ENCODE measurements at regions not wholly inside any gene's neighbourhood (a gene's known extent, or its start where the extent isn't known, plus 50 kb on each side); places are given as distances from the start of the nearest gene placed in this dataset.
"Not testable (repeated sequence)": the region's sequence is repeated elsewhere in the genome, so short reads cannot be mapped to it uniquely, and the experiment has no call there.

DNA sequence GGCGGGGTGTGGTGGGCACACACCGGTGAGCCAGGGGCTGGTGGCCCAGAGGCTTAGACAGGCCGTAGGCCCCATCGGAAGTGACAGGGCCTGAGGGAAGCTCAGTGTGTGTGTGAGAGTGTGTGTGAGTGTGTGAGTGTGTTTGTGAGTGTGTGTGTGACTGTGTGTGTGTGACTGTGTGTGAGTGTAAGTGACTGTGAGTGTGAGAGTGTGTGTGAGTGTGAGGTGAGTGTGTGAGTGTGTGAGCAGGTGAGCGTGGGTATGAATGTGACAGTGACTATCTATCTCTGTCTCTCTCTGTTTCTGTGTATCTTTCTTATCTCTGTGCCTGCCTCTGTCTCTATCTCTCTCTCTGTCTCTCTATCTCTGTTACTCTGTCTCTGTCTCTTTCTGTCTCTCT is 171.6 kb downstream of the TMEM121 start:
- H3K9me3 ChIP-seq (ENCODE audit: control insufficient read depth, low read depth, low read length): peaks cover 27% of the 10 kb centered on the region
- H3K4me1 ChIP-seq (ENCODE audit: control insufficient read depth, insufficient read depth, low read length); H3K36me3 ChIP-seq (ENCODE audit: control insufficient read depth, insufficient read depth, low read length); DNase-seq; H3K27me3 ChIP-seq (ENCODE audit: control insufficient read depth, insufficient read depth, low read length); H3K27ac ChIP-seq (ENCODE audit: low read length); H3K4me3 ChIP-seq (ENCODE audit: low read length): not testable (repeated sequence)
- no CpG with 5 or more reads among the region's 5 CpGs for WGBS (ENCODE audit: insufficient coverage, low lambda C conversion rate)

DNA sequence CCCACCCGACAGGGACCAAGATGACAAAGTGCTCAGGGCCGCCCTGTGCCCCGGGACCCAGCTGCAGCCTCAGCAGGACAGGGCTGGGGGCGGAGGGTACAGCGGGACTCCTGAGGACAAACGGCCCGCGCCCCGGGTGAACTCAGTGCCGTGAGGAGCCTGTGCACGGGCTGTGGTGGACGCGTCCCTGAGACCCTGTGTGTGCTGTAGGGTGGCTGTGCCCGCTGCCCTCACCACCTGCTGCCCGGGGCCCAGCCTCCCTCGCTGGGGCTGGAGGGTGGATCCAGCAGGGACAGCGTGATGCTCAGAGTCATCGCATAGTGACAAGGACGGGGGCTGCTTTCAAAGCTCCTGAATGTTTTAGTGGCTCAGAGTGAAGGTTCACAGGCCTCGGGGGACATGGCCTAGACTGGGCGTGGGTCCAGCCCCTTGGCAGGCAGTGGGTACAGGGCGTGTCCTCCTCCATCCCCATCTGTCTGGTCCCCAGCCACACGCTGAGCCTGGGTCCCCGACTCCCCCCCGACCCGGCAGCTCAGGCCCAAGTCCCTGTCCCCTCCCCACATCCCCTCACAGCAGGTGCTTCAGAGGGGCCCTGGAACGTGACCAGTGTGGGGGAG is 172.7 kb downstream of the TMEM121 start:
- not testable (repeated sequence) for H3K27me3 ChIP-seq (ENCODE audit: control insufficient read depth, insufficient read depth, low read length); H3K4me3 ChIP-seq (ENCODE audit: low read length); H3K4me1 ChIP-seq (ENCODE audit: control insufficient read depth, insufficient read depth, low read length); DNase-seq; H3K27ac ChIP-seq (ENCODE audit: low read length); H3K36me3 ChIP-seq (ENCODE audit: control insufficient read depth, insufficient read depth, low read length)
- WGBS (ENCODE audit: insufficient coverage, low lambda C conversion rate): no CpG with 5 or more reads among the region's 27 CpGs
- peaks cover 23% of the 10 kb centered on the region for H3K9me3 ChIP-seq (ENCODE audit: control insufficient read depth, low read depth, low read length)

GRCh38 chr14:105699706-105700105 is 173.3 kb downstream of the TMEM121 start:
- no CpG with 5 or more reads among the region's 9 CpGs for WGBS (ENCODE audit: insufficient coverage, low lambda C conversion rate)

GRCh38 chr14:105700146-105700545 is 173.8 kb downstream of the TMEM121 start:
- 60% methylated on average over 1 of the region's 13 CpGs for WGBS (ENCODE audit: insufficient coverage, low lambda C conversion rate)
- H3K27ac ChIP-seq (ENCODE audit: low read length); H3K36me3 ChIP-seq (ENCODE audit: control insufficient read depth, insufficient read depth, low read length): not testable (repeated sequence)

More at GRCh38 chr14:105699706-105700105, 173.3 kb downstream of the TMEM121 start:
- H3K36me3 ChIP-seq (ENCODE audit: control insufficient read depth, insufficient read depth, low read length); H3K4me3 ChIP-seq (ENCODE audit: low read length); H3K27me3 ChIP-seq (ENCODE audit: control insufficient read depth, insufficient read depth, low read length); DNase-seq; H3K4me1 ChIP-seq (ENCODE audit: control insufficient read depth, insufficient read depth, low read length); H3K27ac ChIP-seq (ENCODE audit: low read length): not testable (repeated sequence)
- peaks cover 16% of the 10 kb centered on the region for H3K9me3 ChIP-seq (ENCODE audit: control insufficient read depth, low read depth, low read length)

GRCh38 chr14:105700622-105701288 is 174.4 kb downstream of the TMEM121 start:
- H3K27me3 ChIP-seq (ENCODE audit: control insufficient read depth, insufficient read depth, low read length): no peaks in the 10 kb centered on the region
- H3K36me3 ChIP-seq (ENCODE audit: control insufficient read depth, insufficient read depth, low read length): no peaks in the 10 kb centered on the region
- no peaks in the 10 kb centered on the region for H3K4me1 ChIP-seq (ENCODE audit: control insufficient read depth, insufficient read depth, low read length)
- no peak overlapping the region for H3K4me3 ChIP-seq (ENCODE audit: low read length)
- no peak overlapping the region for H3K27ac ChIP-seq (ENCODE audit: low read length)
- DNase-seq: no peak
- H3K9me3 ChIP-seq (ENCODE audit: control insufficient read depth, low read depth, low read length): peaks cover 11% of the 10 kb centered on the region
- 38% methylated on average over 2 of the region's 7 CpGs for WGBS (ENCODE audit: insufficient coverage, low lambda C conversion rate)

More at GRCh38 chr14:105700146-105700545, 173.8 kb downstream of the TMEM121 start:
- H3K4me3 ChIP-seq (ENCODE audit: low read length); DNase-seq; H3K4me1 ChIP-seq (ENCODE audit: control insufficient read depth, insufficient read depth, low read length); H3K27me3 ChIP-seq (ENCODE audit: control insufficient read depth, insufficient read depth, low read length): not testable (repeated sequence)
- peaks cover 12% of the 10 kb centered on the region for H3K9me3 ChIP-seq (ENCODE audit: control insufficient read depth, low read depth, low read length)

- WGBS (ENCODE audit: insufficient coverage, low lambda C conversion rate): no CpG with 5 or more reads among the region's 4 CpGs
Measured at GRCh38 chr14:105701456-105702274, 175.3 kb downstream of the TMEM121 start.

GRCh38 chr14:105702275-105702817 is 176.0 kb downstream of the TMEM121 start:
- no peaks in the 10 kb centered on the region for H3K27me3 ChIP-seq (ENCODE audit: control insufficient read depth, insufficient read depth, low read length)
- no peak overlapping the region for H3K27ac ChIP-seq (ENCODE audit: low read length)
- H3K4me1 ChIP-seq (ENCODE audit: control insufficient read depth, insufficient read depth, low read length): no peaks in the 10 kb centered on the region
- no peak for DNase-seq
- no peak overlapping the region for H3K4me3 ChIP-seq (ENCODE audit: low read length)
- no peaks in the 10 kb centered on the region for H3K36me3 ChIP-seq (ENCODE audit: control insufficient read depth, insufficient read depth, low read length)
- no CpG with 5 or more reads among the region's 2 CpGs for WGBS (ENCODE audit: insufficient coverage, low lambda C conversion rate)
- peaks cover 21% of the 10 kb centered on the region for H3K9me3 ChIP-seq (ENCODE audit: control insufficient read depth, low read depth, low read length)

More at GRCh38 chr14:105701456-105702274, 175.3 kb downstream of the TMEM121 start:
- Histone ChIP-seq H3K36me3 (ENCODE audit: control insufficient read depth, insufficient read depth, low read length) (no peaks in the 10 kb centered on the region), H3K27me3 (ENCODE audit: control insufficient read depth, insufficient read depth, low read length) (no peaks in the 10 kb centered on the region), H3K9me3 (ENCODE audit: control insufficient read depth, low read depth, low read length) (peaks cover 17% of the 10 kb centered on the region), H3K4me3 (ENCODE audit: low read length) (no peak overlapping the region), H3K4me1 (ENCODE audit: control insufficient read depth, insufficient read depth, low read length) (no peaks in the 10 kb centered on the region), H3K27ac (ENCODE audit: low read length) (no peak overlapping the region)
- no peak for DNase-seq

DNA sequence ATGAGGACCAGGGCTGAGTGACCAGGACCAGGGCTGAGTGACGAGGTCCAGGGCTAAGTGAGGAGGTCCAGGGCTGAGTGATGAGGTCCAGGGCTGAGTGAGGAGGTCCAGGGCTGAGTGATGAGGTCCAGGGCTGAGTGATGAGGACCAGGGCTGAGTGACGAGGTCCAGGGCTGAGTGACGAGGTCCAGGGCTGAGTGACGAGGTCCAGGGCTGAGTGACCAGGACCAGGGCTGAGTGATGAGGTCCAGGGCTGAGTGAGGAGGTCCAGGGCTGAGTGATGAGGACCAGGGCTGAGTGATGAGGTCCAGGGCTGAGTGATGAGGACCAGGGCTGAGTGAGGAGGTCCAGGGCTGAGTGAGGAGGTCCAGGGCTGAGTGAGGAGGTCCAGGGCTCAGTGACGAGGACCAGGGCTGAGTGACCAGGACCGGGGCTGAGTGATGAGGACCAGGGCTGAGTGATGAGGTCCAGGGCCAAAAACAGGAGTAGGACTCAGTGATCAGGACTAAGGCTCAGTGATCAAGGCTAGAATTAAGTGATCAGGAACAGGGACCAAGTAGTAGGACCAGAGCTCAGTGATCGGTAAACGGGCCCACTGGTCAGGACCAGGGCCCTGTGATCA is 176.8 kb downstream of the TMEM121 start:
- not testable (repeated sequence) for H3K27ac ChIP-seq (ENCODE audit: low read length); H3K36me3 ChIP-seq (ENCODE audit: control insufficient read depth, insufficient read depth, low read length); H3K4me3 ChIP-seq (ENCODE audit: low read length); DNase-seq; H3K4me1 ChIP-seq (ENCODE audit: control insufficient read depth, insufficient read depth, low read length); H3K27me3 ChIP-seq (ENCODE audit: control insufficient read depth, insufficient read depth, low read length)
- peaks cover 23% of the 10 kb centered on the region for H3K9me3 ChIP-seq (ENCODE audit: control insufficient read depth, low read depth, low read length)
- WGBS (ENCODE audit: insufficient coverage, low lambda C conversion rate): no CpG with 5 or more reads among the region's 8 CpGs

- H3K4me3 ChIP-seq (ENCODE audit: low read length); H3K27ac ChIP-seq (ENCODE audit: low read length); H3K27me3 ChIP-seq (ENCODE audit: control insufficient read depth, insufficient read depth, low read length); H3K36me3 ChIP-seq (ENCODE audit: control insufficient read depth, insufficient read depth, low read length); DNase-seq; H3K4me1 ChIP-seq (ENCODE audit: control insufficient read depth, insufficient read depth, low read length): not testable (repeated sequence)
- H3K9me3 ChIP-seq (ENCODE audit: control insufficient read depth, low read depth, low read length): peaks cover 24% of the 10 kb centered on the region
- WGBS (ENCODE audit: insufficient coverage, low lambda C conversion rate): no CpG with 5 or more reads among the region's 10 CpGs
Measured at GRCh38 chr14:105704091-105704490, 177.7 kb downstream of the TMEM121 start.

DNA sequence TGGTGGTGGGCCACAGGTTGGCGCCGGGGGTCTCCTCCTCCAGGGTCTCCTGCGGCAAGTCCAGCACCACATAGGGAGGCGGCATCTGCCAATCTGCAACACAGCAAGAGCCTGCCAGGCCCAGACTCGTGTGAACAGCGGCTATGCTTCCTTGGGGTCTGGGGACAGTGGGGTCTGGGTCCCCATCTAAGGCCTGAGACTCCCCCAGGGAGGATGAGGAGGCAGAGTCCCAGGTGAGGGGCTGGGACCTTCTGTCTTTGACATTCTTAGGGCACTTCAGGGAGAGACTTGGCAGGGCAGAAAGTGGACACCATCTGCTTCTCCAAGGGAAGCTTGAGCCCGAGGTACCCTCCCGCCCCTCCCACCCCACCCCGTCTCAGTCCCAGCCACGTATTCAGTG is 178.1 kb downstream of the TMEM121 start:
- H3K27me3 ChIP-seq (ENCODE audit: control insufficient read depth, insufficient read depth, low read length); H3K4me3 ChIP-seq (ENCODE audit: low read length); H3K27ac ChIP-seq (ENCODE audit: low read length); DNase-seq; H3K4me1 ChIP-seq (ENCODE audit: control insufficient read depth, insufficient read depth, low read length); H3K36me3 ChIP-seq (ENCODE audit: control insufficient read depth, insufficient read depth, low read length): not testable (repeated sequence)
- H3K9me3 ChIP-seq (ENCODE audit: control insufficient read depth, low read depth, low read length): peaks cover 27% of the 10 kb centered on the region
- WGBS (ENCODE audit: insufficient coverage, low lambda C conversion rate): no CpG with 5 or more reads among the region's 10 CpGs

Measured in large intestine (tissue), 3 donors.